ENCODE measurements at regions not wholly inside any gene's neighbourhood (a gene's known extent, or its start where the extent isn't known, plus 50 kb on each side); places are given as distances from the start of the nearest gene placed in this dataset.

DNA sequence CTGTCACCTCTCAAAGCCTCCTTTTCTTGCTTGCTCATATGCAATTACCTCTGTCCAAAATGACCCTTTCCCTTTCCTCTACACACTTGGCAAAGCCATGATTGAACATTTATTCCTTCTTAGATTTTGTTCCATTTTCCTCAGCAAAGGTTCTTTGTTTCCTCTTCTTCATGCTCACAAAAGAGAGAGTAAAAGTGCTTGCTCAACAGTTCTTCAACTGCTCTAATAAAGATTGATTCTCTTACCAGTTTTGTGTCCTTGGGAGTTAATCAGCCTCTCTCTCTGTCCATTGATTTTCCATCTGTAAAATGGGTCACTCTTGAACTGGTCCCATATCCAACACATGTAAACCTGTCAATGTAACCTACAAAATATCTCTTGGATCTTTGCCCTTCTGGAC, 186.4 kb downstream of the WNT5A start (continued):
- TF ChIP-seq, protein P1, sequence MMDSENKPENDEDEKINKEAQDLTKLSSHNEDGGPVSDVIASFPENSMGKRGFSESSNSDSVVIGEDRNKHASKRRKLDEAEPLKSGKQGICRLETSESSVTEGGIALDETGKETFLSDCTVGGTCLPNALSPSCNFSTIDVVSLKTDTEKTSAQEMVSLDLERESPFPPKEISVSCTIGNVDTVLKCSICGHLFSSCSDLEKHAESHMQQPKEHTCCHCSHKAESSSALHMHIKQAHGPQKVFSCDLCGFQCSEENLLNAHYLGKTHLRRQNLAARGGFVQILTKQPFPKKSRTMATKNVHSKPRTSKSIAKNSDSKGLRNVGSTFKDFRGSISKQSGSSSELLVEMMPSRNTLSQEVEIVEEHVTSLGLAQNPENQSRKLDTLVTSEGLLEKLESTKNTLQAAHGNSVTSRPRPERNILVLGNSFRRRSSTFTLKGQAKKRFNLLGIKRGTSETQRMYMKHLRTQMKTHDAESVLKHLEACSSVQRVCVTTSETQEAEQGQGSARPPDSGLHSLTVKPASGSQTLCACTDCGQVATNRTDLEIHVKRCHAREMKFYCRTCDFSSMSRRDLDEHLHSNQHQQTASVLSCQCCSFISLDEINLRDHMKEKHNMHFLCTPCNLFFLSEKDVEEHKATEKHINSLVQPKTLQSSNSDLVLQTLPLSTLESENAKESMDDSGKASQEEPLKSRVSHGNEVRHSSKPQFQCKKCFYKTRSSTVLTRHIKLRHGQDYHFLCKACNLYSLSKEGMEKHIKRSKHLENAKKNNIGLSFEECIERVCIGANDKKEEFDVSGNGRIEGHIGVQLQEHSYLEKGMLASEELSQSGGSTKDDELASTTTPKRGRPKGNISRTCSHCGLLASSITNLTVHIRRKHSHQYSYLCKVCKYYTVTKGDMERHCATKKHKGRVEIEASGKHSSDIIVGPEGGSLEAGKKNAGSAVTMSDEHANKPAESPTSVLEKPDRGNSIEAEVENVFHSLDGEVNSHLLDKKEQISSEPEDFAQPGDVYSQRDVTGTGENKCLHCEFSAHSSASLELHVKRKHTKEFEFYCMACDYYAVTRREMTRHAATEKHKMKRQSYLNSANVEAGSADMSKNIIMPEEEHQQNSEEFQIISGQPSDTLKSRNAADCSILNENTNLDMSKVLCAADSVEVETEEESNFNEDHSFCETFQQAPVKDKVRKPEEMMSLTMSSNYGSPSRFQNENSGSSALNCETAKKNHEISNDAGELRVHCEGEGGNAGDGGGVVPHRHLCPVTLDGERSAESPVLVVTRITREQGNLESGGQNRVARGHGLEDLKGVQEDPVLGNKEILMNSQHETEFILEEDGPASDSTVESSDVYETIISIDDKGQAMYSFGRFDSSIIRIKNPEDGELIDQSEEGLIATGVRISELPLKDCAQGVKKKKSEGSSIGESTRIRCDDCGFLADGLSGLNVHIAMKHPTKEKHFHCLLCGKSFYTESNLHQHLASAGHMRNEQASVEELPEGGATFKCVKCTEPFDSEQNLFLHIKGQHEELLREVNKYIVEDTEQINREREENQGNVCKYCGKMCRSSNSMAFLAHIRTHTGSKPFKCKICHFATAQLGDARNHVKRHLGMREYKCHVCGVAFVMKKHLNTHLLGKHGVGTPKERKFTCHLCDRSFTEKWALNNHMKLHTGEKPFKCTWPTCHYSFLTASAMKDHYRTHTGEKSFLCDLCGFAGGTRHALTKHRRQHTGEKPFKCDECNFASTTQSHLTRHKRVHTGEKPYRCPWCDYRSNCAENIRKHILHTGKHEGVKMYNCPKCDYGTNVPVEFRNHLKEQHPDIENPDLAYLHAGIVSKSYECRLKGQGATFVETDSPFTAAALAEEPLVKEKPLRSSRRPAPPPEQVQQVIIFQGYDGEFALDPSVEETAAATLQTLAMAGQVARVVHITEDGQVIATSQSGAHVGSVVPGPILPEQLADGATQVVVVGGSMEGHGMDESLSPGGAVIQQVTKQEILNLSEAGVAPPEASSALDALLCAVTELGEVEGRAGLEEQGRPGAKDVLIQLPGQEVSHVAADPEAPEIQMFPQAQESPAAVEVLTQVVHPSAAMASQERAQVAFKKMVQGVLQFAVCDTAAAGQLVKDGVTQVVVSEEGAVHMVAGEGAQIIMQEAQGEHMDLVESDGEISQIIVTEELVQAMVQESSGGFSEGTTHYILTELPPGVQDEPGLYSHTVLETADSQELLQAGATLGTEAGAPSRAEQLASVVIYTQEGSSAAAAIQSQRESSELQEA (IDR thresholded peaks at IDR 0.05; ENCODE audit: low read depth), result no peak
- TF ChIP-seq GTF2E2 (tag; IDR thresholded peaks at IDR 0.05), result no peak
- no peak for TF ChIP-seq ZNF224 (CRISPR knock-in tag; IDR thresholded peaks at IDR 0.05)
- TF ChIP-seq, protein P2, sequence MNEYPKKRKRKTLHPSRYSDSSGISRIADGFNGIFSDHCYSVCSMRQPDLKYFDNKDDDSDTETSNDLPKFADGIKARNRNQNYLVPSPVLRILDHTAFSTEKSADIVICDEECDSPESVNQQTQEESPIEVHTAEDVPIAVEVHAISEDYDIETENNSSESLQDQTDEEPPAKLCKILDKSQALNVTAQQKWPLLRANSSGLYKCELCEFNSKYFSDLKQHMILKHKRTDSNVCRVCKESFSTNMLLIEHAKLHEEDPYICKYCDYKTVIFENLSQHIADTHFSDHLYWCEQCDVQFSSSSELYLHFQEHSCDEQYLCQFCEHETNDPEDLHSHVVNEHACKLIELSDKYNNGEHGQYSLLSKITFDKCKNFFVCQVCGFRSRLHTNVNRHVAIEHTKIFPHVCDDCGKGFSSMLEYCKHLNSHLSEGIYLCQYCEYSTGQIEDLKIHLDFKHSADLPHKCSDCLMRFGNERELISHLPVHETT (CRISPR knock-in tag; conservative IDR thresholded peaks at IDR 0.05 in 1 of 2, IDR thresholded peaks at IDR 0.05 in 1 of 2), result no peak
- no peak for TF ChIP-seq CHD4 (IDR thresholded peaks at IDR 0.05; ENCODE audit: insufficient read depth, insufficient replicate concordance, low read depth, low read length, poor library complexity, severe bottlenecking)
- TF ChIP-seq, protein P3, sequence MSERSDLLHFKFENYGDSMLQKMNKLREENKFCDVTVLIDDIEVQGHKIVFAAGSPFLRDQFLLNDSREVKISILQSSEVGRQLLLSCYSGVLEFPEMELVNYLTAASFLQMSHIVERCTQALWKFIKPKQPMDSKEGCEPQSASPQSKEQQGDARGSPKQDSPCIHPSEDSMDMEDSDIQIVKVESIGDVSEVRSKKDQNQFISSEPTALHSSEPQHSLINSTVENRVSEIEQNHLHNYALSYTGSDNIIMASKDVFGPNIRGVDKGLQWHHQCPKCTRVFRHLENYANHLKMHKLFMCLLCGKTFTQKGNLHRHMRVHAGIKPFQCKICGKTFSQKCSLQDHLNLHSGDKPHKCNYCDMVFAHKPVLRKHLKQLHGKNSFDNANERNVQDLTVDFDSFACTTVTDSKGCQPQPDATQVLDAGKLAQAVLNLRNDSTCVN (CRISPR knock-in tag; IDR thresholded peaks at IDR 0.05), result no peak
- no peak for TF ChIP-seq CHCHD3 (CRISPR knock-in tag; IDR thresholded peaks at IDR 0.05)
- no peak for TF ChIP-seq SNIP1 (IDR thresholded peaks at IDR 0.05; ENCODE audit: low read depth)
- no peak for TF ChIP-seq POLR3G (IDR thresholded peaks at IDR 0.05; ENCODE audit: extremely low read depth, insufficient read length, insufficient replicate concordance)
- no peak for TF ChIP-seq FOXK1 (CRISPR knock-in tag; IDR thresholded peaks at IDR 0.05; ENCODE audit: borderline replicate concordance)
